Sigmoid colon (tissue), 6 donors: ENCODE measurements at regions not wholly inside any gene's neighbourhood (a gene's known extent, or its start where the extent isn't known, plus 50 kb on each side); places are given as distances from the start of the nearest gene placed in this dataset.

Source experiments
- DNase-seq: peaks from one replicate; pipeline ENCODE4 v3.0.0-alpha.2; 2019
- H3K27ac ChIP-seq, 4 donors: fragments of 200-600 bp; sonication (generic); one replicate each; pipeline ENCODE4 v1.5.1; 2016 to 2019; ENCODE audit warnings: mild to moderate bottlenecking in 1 of 4
- H3K27me3 ChIP-seq, 3 donors: fragments of 200-600 bp; sonication (generic); one replicate each; pipeline ENCODE4 v1.5.1; 2019; ENCODE audit warnings: mild to moderate bottlenecking in 1 of 3
- H3K36me3 ChIP-seq, 4 donors: fragments of 200-600 bp; sonication (generic); one replicate each; pipeline ENCODE4 v1.5.1; 2016 to 2019
- H3K4me1 ChIP-seq, 4 donors: fragments of 200-600 bp; sonication (generic); one replicate each; pipeline ENCODE4 v1.5.1; 2017 to 2019
- H3K4me3 ChIP-seq, 4 donors: fragments of 200-600 bp; sonication (generic); one replicate each; pipeline ENCODE4 v1.5.1; 2017 to 2019; ENCODE audit warnings: mild to moderate bottlenecking in 2 of 4, moderate library complexity in 1 of 4
- H3K9me3 ChIP-seq, 4 donors: fragments of 200-600 bp in 3 of 4; sonication (generic) in 3 of 4; one replicate each; pipeline versions ENCODE4 v1.5.1 to v1.6.1; 2013 to 2019
- CTCF ChIP-seq, 4 experiments: fragments of 450-650 bp in 3 of 4; fragments of 200-600 bp in 1 of 4; IDR thresholded peaks; one replicate each; pipeline ENCODE4 v1.5.1; 2016 to 2019; ENCODE audit warnings: antibody characterized with exemption in 4 of 4, mild to moderate bottlenecking in 3 of 4, moderate library complexity in 2 of 4
- EP300 ChIP-seq, 4 donors: sonication (generic); formaldehyde crosslinking; IDR thresholded peaks; one replicate each; pipeline ENCODE4 v1.6.1; 2017; ENCODE audit warnings: antibody characterized with exemption in 4 of 4
- POLR2A ChIP-seq, 2 donors: fragments of 450-650 bp; IDR thresholded peaks; one replicate each; pipeline ENCODE4 v1.6.1; 2016; ENCODE audit warnings: antibody characterized with exemption in 2 of 2, mild to moderate bottlenecking in 2 of 2, moderate library complexity in 2 of 2
- POLR2AphosphoS5 ChIP-seq, 4 donors: sonication (generic); formaldehyde crosslinking; IDR thresholded peaks; one replicate each; pipeline ENCODE4 v1.6.1; 2017; ENCODE audit warnings: antibody characterized with exemption in 4 of 4
- WGBS, 2 donors: extraction: QIAGEN DNeasy Blood & Tissue Kit; methylation state at CpG; one replicate each; pipeline ENCODE4 v1.1.7; 2013; 5-methylcytosine and 5-hydroxymethylcytosine counted together
- intact Hi-C: fragments of 100-400 bp; cut with DNase I; formaldehyde crosslinking; loops from one replicate; pipeline ENCODE4 v1.15.1; 2023
- donor health status: healthy with polysubstance abuse.
- donor health status: healthy.

- H3K4me1 ChIP-seq: peaks cover 0 to 14% (median 10%) of the 10 kb centered on the region in 4 donors
- TF ChIP-seq EP300 (IDR thresholded peaks at IDR 0.05) (no peak), POLR2A (IDR thresholded peaks at IDR 0.05) (no peak), CTCF (IDR thresholded peaks at IDR 0.05) (no peak), POLR2AphosphoS5 (IDR thresholded peaks at IDR 0.05) (no peak)
- no peak overlapping the region for H3K27ac ChIP-seq
- no peak for DNase-seq
- 49 to 54% methylated on average over 8 of the region's 8 CpGs for WGBS, 2 donors
- no peak overlapping the region for H3K4me3 ChIP-seq
- H3K36me3 ChIP-seq: no peaks in the 10 kb centered on the region
- H3K9me3 ChIP-seq: no peaks in the 10 kb centered on the region
- intact Hi-C loops: no loop called here
- no peaks in the 10 kb centered on the region for H3K27me3 ChIP-seq
Observed at GRCh38 chr4:152009983-152010709, 249.3 kb upstream of the GATB start.

- Histone ChIP-seq H3K4me1 (peaks cover 0 to 14% (median 10%) of the 10 kb centered on the region in 4 donors), H3K4me3 (no peak overlapping the region), H3K27me3 (no peaks in the 10 kb centered on the region), H3K36me3 (no peaks in the 10 kb centered on the region), H3K9me3 (no peaks in the 10 kb centered on the region), H3K27ac (no peak overlapping the region)
- intact Hi-C loops: no loop called here
- 83 to 88% methylated on average over 6 of the region's 6 CpGs for WGBS, 2 donors
- no peak for DNase-seq
- TF ChIP-seq POLR2A (IDR thresholded peaks at IDR 0.05) (no peak), EP300 (IDR thresholded peaks at IDR 0.05) (no peak), CTCF (IDR thresholded peaks at IDR 0.05) (no peak), POLR2AphosphoS5 (IDR thresholded peaks at IDR 0.05) (no peak)
Observed at GRCh38 chr4:152009031-152009670, 248.3 kb upstream of the GATB start.

GRCh38 chr4:152007111-152007510 lies 246.3 kb upstream of the GATB start:
- Histone ChIP-seq H3K36me3 (no peaks in the 10 kb centered on the region), H3K27me3 (no peaks in the 10 kb centered on the region), H3K4me1 (peaks cover 0 to 14% (median 10%) of the 10 kb centered on the region in 4 donors), H3K9me3 (no peaks in the 10 kb centered on the region), H3K27ac (no peak overlapping the region), H3K4me3 (no peak overlapping the region)
- TF ChIP-seq CTCF (IDR thresholded peaks at IDR 0.05) (no peak), POLR2AphosphoS5 (IDR thresholded peaks at IDR 0.05) (no peak), POLR2A (IDR thresholded peaks at IDR 0.05) (no peak), EP300 (IDR thresholded peaks at IDR 0.05) (no peak)
- WGBS, 2 donors: 88 to 89% methylated on average over 3 of the region's 3 CpGs
- intact Hi-C loops: no loop called here
- DNase-seq: no peak

GRCh38 chr4:152004801-152005200 lies 244.0 kb upstream of the GATB start:
- H3K4me1 ChIP-seq: peaks cover 0 to 1% (median under 1%) of the 10 kb centered on the region in 4 donors
- H3K27ac ChIP-seq: no peak overlapping the region
- no peak for DNase-seq
- no peak overlapping the region for H3K4me3 ChIP-seq
- no peaks in the 10 kb centered on the region for H3K27me3 ChIP-seq
- intact Hi-C loops: no loop called here
- no peak for TF ChIP-seq POLR2AphosphoS5 (IDR thresholded peaks at IDR 0.05)
- no peak for TF ChIP-seq CTCF (IDR thresholded peaks at IDR 0.05)
- TF ChIP-seq POLR2A (IDR thresholded peaks at IDR 0.05): no peak
- TF ChIP-seq EP300 (IDR thresholded peaks at IDR 0.05): no peak
- no peaks in the 10 kb centered on the region for H3K36me3 ChIP-seq
- WGBS, 2 donors: 74 to 77% methylated on average over 7 of the region's 7 CpGs
- H3K9me3 ChIP-seq: no peaks in the 10 kb centered on the region
